ENCODE measurements at regions not wholly inside any gene's neighbourhood (a gene's known extent, or its start where the extent isn't known, plus 50 kb on each side); places are given as distances from the start of the nearest gene placed in this dataset.

GRCh38 chr9:17018540-17019196 lies 116.2 kb upstream of the CNTLN start:
- TF ChIP-seq CTCF (IDR thresholded peaks at IDR 0.05) (no peak), ZFX (IDR thresholded peaks at IDR 0.05; ENCODE audit: borderline replicate concordance) (no peak)

All from 22Rv1 (cell line).